HG03521 (cell line): ENCODE measurements at regions not wholly inside any gene's neighbourhood (a gene's known extent, or its start where the extent isn't known, plus 50 kb on each side); places are given as distances from the start of the nearest gene placed in this dataset.

Experiments
- ATAC-seq: cut with Tn5 transposase; IDR thresholded peaks from one replicate; pipeline ENCODE4 v1.9.1; 2021; ENCODE audit warnings: mild to moderate bottlenecking, moderate library complexity; ENCODE audit not compliant: unreplicated experiment

DNA sequence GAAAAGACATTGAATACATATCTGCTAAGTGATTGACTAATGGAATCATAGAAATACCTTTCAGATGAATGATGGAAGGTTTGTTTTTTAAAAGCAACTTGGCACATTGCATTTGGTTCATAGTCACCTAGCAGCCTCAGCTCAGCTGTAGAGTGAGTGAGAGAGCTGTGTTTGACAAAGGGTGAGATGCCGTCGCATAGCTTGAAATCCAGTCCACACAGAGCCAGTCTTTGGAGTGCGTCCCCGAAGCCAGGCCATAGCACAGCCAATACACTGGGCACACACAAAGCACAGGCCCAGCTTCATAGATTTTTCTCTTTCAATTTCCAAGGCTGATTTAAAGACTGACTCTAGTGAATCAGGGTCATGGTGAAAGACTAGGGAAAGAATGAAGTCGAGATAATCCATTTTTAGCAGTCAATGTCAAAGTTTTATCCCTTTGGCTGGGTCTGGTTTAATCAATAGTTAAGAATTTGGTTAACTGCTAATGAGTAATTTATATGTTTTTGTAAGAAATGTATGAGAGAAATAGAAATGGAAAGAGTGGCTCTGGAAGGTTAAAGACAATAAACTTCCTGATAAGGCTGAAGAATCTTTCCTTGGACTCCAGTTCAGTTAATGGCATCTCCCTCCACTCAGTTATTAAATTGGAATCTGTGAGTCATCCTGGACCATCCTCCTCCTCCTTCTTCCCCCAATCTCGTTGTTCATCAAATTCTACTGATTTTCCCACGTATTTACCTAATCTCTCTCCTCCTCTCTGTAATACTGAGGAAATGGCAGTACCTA lies 101.2 kb upstream of the IRF2BP2 start:
- no peak for ATAC-seq

DNA sequence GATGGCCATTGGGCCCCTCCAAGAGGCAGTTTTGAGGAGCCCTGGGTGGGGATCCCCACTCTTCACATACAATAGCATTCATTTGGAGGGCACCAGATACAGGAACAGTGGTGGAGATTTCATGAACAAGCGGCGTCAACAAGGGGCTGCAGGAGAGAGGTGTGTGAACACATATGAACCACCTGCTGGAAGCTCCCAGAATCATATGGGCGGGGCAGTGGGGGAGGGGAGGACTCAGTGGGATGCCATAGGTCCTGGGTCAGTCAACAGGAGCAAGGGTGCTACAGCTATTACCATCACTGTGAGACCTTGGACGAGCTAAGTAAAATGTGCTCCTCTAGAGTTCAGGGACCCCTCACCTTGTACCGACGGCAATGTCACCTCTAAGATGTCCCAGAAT lies 100.4 kb upstream of the IRF2BP2 start:
- no peak for ATAC-seq

DNA sequence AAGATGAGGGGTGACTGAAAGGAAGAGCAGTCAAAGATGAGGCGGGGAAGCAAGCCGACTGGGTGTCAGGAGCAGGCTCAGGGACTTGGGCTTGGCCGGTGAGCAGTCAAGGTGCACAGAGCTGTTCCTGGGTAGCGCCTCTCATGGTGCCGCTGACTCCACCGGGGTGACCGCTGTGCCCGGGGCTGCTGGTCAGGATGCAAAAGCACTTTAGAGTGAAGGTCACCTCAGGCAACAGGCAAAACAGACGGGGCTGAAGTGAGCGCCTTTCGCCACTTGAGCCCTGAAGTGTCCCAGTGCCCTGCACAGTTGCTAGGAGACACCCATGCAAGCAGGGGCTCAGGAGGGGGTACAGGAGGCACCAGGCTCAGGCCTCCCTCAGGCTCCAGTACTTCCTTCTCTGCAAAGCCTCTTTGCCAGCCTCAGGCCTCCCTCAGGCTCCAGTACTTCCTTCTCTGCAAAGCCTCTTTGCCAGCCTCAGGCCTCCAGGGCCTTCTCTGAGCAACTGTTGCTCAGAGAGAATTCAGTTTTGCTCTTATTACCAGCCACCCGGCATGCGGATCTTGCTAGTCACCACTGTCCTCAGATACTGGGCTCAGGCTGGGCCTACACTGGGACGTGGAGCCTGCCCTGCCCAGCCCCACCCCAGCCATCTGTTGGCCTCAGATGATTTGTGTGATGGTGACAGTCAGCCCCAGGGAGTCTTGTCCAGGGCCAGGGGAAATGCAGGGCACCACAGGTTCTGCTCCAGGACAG lies 99.7 kb upstream of the IRF2BP2 start:
- ATAC-seq, result no peak

DNA sequence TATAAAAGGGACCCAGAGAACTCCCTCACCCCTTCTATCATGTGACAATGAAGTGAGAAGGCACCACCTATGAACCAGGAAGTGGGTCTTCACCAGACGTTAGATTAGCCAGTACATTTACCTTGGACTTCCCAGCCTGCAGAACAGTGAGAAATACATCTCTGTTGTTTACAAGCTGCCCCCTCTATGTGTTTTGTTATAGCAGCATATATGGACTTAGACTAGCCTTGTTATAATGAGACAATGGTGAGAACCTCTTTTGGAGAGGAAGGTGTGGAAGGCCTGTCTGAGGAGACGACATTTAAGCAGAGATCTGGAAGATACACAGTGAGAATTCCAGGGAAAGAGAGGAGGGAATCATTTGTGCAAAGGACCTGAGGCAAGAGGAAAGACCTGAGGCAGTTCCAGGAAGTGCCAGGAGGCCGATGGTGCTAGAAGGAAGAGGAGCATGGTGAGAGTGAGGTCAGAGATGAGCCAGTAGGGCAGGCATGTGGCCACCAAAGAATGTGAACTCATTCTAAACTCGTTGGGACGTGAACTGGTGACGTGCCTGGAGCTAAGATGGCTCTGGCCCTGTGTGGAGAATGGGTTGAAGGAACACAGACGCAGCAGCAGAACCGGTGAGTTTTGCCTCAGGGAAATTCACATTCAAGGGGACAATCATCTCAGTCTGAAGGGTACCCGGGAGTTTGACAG lies 98.9 kb upstream of the IRF2BP2 start:
- no peak for ATAC-seq

DNA sequence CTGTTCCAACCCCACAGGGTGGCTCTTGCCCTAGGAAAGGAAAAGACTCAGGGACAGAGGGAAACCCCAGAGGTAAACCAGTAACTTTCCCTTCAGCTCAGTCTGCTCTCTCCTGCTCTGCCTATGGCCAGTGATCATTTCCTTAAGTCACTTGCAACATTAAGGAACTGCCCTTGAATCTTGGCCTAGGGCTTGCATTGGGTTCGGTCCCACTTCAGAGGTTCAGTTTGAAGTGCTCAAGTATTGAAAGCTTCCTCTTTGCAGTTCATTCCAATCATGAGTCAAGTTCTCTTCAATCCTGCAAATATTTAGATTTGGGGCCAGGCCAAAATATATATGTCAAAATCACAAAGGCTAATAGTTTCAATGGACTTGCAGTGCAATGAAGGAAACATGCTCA lies 97.7 kb upstream of the IRF2BP2 start:
- ATAC-seq, result no peak

DNA sequence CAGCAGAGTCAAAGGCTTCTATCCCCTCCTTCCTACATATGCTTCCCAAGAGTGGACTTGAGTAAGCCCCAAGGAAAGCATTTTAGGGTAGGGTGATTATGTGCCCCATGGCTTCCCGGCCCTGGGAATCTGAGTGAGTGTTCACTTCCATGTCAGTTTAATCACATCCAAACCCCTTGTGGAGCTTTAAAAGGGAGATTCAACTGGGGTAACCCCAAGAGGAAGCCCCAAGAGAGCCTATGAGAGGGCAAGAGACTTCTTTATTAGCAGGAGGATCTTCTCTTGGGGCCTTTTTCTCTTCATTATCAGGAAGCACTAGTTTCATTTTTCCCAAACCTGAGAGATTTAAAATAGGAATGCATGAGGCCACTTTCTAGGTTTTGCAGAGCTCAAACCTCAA lies 97.0 kb upstream of the IRF2BP2 start:
- no peak for ATAC-seq

DNA sequence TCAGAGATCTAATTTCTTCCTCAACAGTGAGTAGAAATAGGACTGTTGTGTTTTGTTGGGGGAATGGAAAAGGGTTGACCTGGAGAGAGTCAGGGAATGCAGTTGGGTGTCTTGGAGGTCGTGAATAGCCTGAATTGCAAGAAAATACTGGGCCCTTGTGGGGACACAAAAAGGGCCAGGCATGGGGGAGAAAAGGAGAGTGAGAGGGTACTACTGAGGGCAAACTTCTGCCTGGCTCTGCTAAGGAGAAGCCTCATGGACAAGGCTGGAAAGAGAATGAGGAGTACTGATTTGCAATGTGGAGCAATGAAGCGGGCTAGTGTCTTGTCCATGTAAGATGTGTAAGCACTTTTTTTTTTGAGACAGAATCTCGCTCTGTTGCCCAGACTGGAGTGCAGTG lies 96.2 kb upstream of the IRF2BP2 start:
- ATAC-seq, result no peak

DNA sequence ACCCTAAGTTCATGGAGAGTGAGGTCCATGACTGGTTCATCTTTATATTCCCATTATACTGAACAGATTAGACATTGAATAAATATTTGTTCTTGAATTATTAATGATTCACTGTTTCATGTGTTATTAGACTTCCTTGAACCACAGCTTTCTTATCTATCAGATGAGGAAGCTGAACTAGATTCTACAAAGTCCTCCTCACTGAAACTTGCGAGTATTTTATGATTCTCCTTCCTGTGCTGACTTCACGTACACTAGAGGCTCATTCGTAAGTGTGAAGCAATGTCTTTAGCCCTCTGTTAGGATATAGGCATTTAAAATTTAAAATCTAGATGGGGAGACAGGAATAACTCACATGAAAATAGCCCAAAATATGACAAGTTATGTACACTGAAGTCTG lies 95.6 kb upstream of the IRF2BP2 start:
- no peak for ATAC-seq

DNA sequence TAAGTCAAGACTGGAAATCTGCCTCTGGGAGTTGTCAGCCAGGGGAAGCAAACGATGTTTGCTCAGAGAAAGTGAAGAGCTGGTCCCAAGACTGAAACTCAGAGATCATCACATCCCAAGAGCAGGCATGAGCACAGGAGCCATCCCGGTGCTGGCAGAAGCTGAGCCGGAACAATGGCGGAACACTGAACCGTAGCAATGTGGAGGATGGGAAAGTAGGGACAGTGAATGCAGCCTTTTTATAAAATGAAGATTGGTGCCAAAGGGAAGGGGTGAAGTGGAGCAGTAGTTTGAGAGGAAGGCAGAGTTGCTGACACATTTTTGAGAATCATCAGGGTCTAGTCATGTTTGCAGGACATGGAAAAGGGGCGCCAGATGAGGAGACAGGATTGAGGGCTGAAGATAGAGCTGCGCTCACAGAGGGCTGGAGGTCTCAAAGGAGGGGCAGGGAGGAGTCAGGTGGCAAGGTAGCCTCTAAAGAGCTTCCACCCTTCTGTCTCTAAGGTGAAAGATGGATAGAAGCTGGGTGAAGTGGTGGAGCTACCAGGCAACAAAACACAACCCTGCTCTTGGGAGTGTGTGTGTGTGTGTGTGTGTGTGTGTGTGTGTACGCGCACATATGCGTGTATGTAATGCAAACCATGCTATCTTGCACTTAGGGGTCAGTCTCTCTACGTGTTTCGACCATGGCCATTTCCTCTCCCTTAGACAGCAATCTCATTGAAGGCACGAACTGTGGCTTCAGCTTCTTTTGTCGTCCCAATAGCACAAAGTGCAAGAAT lies 94.3 kb upstream of the IRF2BP2 start:
- ATAC-seq, result no peak

DNA sequence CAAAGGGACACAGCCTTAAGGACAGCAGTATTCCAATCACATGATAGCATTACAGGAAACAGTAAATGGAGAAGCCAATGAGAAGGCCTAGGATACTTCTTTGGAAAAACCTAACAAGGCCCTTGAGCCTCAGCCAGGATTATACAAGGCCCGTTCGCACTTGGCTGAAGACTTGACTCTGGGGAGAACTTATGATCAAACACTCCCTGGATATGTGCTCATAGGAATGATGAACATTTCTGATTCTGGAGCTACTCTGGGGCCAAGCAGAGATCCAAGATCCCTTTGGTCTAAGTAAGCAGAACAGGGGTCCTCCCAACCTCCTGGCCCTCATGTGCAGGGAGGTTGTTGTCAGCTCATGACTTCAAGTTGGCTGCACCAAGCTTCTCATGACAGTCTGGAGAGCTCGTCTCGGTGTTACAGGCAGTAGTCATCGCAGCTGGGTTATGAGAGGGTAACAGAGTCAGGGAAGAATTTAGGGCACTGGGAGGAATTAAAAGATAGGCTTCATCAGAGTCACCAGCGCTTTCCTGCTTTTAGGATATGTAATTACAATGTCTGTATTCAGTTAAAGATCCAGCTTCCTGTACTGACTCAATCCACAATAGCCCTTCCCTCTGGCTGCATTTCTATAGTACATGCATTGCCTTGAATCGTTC lies 92.5 kb upstream of the IRF2BP2 start:
- ATAC-seq, result no peak

DNA sequence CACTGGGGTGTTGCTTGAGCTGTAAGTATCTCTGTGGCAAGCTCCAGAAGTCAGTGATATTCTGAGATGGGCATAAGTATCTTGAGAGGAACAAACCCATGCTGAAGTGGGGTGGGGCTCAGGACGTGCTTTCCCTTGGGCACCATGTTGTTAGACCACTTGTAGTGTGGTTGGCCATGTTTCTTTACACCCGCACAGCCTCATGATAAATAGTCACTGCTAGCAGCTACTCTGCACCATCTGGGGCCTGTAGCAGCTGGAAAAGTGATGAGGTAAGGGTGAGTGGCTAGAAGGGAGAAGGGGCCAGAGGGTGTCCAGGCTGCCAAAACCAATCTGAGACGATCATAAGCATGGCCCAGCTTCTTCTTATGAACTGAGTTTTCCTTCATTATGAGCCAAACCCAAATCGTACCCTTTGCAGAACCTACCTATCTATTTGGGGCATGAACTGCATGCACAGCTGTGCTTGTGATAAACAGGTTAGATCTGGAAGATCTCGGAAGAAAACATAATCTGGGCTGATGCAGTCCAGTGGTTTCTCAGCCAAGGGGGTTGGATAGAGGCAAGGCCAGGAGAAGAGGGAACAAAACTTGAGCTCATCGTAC lies 91.9 kb upstream of the IRF2BP2 start:
- no peak for ATAC-seq

DNA sequence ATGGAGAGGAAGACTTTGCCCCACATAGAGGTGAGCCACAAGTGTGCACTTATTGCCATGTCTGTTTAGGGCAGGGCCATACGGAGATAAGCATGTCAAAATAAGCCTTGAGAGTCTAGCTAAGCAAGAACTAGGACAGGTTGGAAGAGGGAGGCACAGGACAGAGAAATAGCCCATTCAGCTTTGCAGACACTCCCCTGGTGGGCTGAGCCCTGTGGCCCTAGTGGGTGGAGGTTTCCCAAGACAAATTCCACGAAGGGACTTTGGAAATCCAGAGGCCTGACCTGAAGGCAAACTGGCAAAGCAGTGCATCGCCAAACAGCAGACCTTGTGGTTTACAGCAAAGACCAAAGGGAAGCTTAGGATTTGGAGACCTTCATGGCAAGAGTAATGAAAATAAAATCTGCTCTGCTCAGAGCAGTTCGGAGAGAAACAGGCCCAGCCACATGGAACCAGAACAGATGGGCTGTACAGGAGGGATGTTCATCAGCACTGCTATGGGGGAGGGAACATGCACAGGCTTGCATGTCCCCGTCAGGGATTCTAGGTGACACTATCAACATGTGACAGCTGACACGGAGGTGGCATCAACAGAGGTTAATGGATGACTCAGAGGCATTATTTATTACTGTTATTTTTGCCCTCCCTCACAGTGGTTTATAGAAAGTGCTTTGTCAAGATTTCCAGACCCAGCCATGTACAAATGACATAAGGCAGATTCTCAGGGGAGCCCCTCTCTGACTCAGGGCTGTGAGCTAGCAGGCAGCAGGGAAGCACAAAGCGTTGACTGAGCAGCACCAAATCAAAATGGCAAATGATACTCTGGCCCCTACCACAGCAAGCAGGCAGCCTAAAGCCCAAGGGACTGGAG lies 90.1 kb upstream of the IRF2BP2 start:
- ATAC-seq, result peak; percentile 57

DNA sequence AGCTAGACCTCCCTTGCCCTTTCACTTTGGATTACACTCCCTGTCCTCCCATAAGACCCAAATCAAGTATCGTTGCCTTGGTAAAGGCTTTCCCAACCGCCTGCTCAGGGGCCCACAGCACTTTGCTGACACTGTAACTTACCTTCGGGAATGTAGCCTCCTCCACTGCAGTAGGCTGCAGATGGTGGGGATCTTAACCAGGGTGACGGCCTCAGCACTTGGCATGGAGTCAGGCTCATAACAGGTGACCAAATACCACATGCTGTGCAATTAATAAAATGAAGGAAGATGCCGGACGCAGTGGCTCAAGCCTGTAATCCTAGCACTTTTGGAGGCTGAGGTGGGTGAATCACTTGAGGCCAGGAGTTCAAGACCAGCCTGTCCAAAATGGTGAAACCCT lies 88.7 kb upstream of the IRF2BP2 start:
- no peak for ATAC-seq

DNA sequence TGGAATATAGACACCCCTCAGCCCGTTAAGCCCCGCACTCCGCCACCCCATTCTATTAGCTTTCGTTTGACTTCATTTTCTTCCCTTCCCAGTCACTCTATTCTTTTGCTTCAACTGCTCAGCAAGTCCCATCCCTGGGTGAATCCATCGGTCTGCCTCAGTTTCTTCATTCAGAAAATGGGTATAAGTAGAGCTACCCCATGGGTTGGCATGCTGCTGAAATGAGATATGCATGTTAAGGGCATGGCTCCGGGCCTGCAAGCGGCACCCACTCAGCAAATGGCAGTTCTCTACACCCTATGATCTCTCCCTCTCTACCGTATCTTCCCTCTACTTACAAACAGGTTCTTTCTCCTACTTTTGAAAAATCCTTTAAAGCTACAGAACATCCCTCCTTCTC lies 87.8 kb upstream of the IRF2BP2 start:
- ATAC-seq, result no peak

DNA sequence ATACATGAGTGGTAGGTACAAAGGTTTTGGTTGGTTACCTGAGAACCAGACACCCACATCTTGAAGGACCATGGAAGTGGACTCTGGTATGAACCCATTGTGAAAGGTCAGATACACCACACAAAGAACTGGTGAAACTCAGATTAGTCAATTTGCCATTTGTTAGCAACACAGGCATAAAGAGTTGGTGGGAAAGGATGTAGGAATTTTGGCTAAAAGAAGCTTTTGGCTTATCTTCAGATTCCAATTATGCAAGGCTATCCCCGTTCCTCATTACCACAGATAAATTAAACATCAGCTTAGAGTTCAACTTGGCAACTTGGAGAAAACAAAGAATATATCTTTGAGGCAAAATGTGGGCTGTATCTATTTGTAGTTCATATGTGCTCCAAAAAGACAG lies 87.0 kb upstream of the IRF2BP2 start:
- no peak for ATAC-seq

DNA sequence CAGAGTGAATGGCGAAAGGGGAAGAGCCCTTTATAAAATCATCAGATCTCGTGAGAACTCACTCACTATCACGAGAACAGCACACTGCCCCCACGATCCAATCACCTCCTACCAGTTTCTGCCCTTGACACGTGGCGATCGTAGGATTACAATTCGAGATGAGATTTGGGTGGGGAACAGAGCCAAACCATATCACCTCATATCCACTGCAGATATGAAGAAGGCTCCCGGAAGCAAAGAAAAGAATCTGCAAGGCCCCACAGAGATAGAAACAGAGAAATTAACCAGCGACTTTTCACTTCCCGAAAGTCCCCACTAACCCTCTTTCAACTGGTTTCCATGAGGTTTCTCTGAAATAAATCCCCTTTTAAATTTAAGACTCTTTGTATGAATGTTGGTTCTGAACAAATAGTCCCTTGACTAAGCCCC lies 86.2 kb upstream of the IRF2BP2 start:
- ATAC-seq, result no peak

DNA sequence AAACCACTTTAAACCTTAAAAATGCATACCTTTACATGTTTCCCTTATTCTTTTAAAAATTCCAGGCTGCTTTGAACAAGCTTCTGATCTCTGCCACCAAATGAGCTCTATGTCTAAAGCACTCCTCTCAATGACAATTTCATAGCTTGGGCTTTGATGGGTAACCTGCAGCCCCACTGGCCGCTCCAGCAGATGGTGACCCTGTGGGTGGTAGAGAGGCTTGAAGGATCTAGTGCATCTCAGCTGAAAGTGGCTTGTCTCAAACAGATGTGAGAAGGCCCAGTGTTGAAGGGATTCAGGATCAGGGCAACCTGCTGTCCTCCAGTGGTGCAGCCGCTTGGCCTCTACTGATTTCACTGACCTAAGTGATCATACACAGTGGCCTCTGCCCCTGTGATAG lies 84.7 kb upstream of the IRF2BP2 start:
- no peak for ATAC-seq

DNA sequence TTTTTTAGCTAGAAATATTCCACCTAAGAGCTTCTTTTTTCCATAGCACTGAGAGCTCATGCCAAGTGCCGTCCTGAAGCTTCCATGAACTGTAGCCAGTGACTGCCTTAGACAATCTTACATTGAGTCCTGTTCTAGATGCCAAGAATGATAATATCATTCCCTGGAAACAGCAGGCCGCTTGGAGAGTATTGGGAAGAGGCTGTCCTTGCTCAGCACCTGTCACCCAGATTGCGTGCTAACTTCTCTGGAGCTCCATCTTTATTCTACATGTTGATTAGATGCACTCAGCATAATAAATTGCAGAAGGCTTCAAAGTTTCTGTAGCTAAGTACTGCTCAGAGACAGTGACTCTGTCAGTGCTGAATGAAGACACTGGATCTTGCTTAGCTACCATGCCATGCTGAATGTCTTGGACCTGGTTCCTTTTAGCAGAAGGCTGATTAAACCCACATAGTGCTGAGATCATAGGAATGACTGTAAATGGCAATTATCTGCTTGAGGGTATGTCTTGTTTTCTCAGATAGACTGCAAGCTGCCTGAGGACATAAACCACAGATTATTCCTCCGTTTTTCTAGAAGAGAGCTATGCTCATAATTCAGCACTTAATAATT lies 83.1 kb upstream of the IRF2BP2 start:
- ATAC-seq, result no peak

DNA sequence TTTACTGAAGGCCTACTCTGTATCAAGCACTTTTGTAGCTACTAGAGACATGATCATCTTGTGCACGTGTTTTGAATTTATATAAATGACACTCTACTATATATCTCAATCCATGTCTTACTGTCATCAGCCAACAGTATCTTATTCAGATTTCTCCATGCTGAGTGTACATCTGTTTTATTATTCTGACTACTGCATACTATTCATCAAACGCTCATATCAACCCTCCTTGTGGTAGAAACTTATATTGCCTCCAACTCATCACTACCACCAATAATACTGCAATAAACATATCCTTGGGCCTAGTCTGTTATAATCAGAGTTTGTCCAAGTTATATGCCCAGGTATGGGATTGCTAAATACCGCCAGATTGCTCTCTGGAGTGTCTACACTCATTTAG lies 81.6 kb upstream of the IRF2BP2 start:
- no peak for ATAC-seq
